NOMO-1 treated with dmso at 0.1 percent for 144 hours (cell line): ENCODE measurements at regions not wholly inside any gene's neighbourhood (a gene's known extent, or its start where the extent isn't known, plus 50 kb on each side); places are given as distances from the start of the nearest gene placed in this dataset.
A peak's percentile ranks its signal among the peaks of the same experiment; 100 is the strongest.

Experiments
- DNase-seq: peaks from one replicate; lab custom pipeline; 2025; ENCODE audit not compliant: unreplicated experiment; lab: John Stamatoyannopoulos, UW

DNA sequence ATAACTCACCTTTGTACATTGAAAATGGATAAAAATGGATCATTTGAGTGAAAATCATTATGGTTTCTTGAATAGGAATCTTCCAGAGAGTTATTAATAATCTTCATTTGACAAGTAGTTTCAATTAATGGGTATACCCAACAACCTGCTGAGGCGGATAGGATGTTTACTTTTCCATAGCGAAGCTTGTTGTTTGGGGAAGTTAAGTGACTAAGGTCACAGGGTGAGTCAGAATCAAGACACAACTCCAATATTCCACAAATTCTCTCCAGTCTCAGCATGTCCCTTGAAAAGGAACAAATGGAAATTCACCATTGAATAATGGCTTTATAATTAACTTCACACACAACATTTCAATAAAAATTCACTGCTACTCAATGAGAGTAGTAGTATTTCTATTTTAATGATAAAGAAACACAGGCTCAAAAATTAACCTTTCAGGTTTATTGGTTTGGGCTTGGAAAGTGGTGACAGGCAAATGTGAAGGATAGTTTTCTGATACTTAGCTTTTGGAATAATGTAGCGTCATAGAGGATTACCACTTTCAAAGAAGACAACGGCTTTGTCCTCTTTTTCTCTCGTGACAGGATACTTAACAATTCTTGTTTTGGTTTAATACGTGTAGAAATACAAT, 211.3 kb downstream of the GPD2 start:
- DNase-seq: no peak

GRCh38 chr2:156648522-156648921, 212.3 kb downstream of the GPD2 start:
- no peak for DNase-seq

DNA sequence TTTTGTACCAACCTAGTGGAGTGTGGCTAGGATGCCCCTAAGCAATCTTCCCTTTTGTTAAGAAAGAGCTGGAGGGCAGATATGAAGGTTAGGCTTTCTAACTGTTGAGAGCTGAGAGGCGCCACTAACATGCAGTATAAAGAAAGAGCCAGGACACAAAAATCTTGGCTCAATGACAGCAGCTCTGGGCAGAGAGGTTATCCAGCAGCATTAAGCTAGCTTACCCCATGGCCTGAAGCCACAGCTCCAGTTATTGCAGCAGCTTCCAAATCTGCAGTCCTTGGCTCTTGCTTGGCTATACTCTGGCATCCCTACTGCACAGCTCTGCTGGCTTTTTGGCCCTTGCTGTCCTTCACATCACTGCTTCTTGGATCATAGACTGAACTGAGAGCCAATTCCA, 213.4 kb downstream of the GPD2 start:
- no peak for DNase-seq

DNA sequence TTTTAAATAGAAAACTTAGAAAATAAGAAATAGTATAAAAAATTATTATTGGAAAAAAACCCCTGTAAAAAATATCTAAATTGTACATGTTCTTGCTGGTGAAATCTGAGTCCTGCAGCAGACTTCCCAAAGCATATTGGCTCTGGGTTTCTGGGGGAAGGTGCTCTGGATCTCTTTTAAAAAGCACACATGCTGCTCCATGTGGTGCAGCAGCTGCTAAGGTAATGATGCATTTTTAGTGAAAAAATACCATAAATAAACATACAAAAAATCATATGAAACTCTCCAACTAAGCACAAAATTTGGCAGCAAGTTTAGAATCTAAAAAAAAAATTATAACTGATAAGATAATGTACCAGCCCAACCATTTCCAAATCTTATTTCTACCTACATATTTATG, 216.5 kb downstream of the GPD2 start:
- no peak for DNase-seq

DNA sequence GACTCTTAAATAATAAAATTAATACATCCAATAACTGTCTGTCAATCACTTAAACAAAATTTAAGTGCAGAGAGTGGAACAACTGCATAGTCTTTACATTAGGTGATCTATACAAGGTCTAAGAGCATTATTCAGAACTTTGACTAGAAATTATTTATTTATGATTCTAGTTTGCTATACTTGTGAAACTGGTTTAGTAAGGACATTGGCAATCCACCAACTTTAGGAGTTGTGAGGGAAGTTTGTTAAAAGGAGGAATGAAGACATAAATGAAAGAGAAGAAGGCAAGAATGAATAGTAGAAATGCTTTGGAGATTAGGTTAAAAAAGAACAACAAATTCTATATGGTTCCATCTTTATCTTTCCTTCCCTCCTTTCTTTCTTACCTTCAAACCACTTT, 217.5 kb downstream of the GPD2 start:
- no peak for DNase-seq

GRCh38 chr2:156657809-156658208, 221.6 kb downstream of the GPD2 start:
- DNase-seq: peak; percentile 68

DNA sequence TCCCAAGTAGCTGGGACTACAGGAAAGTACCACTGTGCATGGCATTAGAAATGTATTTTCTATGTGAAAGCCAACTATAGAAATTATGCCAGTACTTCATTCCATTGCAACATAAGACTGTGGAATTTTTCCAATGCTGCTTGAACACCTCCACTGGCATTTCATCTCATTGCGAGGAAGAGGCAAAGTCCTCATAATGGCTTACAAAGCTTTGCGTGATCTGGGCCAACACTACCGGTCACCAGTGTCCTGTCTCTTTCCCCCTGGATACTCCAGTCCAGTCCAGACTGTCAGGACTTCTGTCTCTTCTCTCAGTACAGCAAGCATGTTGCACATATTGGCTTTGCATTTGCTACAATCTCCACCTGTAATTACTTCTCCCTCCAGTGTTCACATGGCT, 223.5 kb downstream of the GPD2 start:
- DNase-seq: no peak

DNA sequence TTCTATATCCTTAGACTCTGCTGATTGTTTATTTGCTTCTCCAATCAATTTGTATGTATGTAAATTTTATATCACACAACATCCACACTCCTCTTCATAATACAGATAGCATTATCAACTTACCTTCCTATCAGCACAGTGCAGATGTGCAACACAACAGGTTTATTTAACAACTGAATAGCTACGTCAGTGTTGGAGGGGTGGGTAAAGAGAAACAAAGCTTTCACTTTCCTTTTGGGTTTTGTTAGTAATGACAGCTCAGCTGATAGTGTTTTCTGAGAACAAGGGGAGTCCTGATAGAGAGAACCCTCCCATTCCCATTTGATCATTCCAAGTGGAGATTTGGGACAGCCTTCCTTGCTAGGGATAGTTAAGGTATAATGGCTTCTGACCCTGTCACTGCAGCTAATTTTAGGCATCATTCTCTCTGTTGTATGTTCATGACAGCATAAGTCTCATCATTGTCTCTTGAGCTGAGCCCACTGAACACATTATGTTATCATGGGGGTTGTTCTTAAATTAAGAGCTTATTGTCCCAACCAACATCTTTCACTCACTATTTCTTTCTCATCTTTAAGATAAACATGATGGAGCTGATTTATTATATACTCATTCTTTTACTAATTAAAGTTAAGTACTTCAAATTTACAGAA, 227.7 kb downstream of the GPD2 start:
- DNase-seq: no peak

DNA sequence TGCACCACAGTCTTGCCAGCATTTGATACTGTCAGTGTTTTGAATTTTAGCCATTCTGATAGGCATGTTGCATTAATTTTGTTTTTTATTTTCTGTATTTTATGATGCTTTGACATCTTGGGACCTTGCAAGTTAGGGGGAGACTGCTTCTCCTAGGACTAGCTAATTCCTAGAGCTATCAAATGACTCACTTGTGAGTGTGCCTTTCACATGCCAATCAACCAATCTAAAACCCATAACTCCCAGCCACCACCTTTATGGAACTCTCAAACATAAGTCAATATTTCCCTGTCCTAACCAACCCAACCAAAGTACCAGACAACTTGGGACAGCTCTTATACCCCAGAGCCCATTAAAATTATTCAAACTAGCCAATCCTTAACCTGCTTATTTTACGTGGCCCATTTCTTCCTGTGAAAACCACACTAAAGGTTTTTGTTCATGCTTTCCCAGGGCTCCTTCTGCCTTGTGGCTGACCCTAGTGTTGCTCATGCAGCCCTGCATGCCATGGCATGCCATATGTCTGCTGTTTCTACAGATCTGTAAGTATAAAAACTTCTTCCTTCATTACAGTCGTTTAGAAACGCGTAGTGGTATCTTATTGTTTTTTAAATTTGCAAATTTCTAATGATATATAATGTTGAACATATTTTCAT, 230.1 kb downstream of the GPD2 start:
- no peak for DNase-seq

DNA sequence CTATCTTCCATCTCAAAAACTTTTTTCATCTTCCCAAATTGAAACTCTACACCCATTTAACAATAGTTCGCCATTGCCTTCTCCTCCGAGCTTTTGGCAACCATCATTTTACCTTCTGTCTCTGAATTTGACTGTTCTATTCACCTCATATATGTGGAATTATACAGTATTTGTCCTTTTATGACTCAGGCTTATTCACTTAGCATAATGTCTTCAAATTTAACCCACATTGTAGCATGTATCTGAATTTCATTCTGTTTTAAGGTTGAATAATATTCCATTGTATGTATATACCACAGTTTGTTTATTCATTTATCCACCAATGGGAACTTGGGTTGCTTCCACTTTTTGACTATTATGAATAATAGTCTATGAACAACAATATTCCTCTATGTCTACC, 233.9 kb downstream of the GPD2 start:
- DNase-seq: no peak

GRCh38 chr2:156671706-156672361, 235.7 kb downstream of the GPD2 start:
- no peak for DNase-seq

- no peak for DNase-seq
Observed at GRCh38 chr2:156672556-156673332, 236.6 kb downstream of the GPD2 start.

GRCh38 chr2:156673333-156673615, 237.1 kb downstream of the GPD2 start:
- no peak for DNase-seq

- no peak for DNase-seq
Observed at GRCh38 chr2:156673981-156674380, 237.8 kb downstream of the GPD2 start.

GRCh38 chr2:156675896-156676295, 239.7 kb downstream of the GPD2 start:
- no peak for DNase-seq

DNA sequence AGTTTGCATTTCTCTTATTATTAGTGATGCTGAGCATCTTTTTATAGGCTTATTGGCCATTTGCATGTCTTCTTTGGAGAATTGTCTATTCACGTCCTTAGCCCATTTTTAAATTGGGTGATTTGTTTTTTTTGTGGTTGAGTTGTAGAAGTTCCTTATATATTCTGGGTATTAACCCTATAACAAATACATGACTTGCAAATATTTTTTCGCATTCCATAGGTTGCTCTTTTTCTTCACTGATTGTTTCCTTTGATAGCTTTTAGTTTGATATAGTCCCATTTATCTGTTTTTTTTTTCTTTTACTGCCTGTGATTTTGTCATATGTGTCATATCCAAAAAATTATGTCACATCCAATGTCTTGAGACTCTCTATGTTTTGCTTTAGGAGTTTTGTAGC, 243.6 kb downstream of the GPD2 start:
- no peak for DNase-seq

- no peak for DNase-seq
Observed at GRCh38 chr2:156680266-156680665, 244.1 kb downstream of the GPD2 start.

- no peak for DNase-seq
Observed at GRCh38 chr2:156687126-156687525, 250.9 kb downstream of the GPD2 start.

- peak; percentile 34 for DNase-seq
Observed at GRCh38 chr2:156687715-156688114, 251.5 kb downstream of the GPD2 start.

DNA sequence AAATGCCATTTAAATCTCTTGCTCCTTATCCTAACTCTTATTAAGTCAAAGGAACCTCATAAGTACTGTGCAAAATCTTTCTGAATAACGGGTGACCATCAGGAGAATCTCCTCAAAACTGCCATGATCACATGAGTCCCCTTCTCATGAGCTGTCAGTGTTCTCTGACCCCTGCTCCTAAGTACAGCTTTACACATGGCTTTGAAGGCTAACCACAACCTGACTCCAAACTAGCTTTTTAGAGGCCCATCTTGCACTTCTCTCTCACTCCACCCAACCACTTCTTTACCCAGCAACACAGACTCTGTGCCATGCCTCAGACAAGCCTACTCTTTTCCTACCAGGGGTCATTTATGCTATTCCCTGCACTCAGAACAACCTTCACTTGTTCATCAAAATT, 253.8 kb downstream of the GPD2 start:
- no peak for DNase-seq

GRCh38 chr2:156691014-156691413, 254.8 kb downstream of the GPD2 start:
- DNase-seq: no peak

DNA sequence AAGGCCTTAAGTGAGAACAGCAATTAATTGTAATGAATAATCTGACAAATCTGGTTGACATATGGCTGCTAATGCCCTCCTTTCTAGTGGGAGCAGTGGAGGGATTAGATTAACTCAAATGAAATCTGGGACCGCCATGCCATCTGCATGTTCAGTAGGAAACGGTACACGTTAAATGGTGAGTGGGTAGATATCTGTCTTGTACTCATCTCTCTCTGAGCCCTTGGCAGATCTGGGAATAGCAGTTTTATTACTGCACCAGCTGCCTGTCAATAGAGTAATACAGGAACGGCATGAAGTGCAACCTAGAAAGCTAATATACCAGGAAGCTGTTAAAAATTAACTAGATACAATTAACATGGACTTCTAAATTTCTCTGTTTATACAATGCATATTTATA, 258.8 kb downstream of the GPD2 start:
- DNase-seq: no peak
